Peyer's patch (tissue), 4 donors: ENCODE measurements at regions not wholly inside any gene's neighbourhood (a gene's known extent, or its start where the extent isn't known, plus 50 kb on each side); places are given as distances from the start of the nearest gene placed in this dataset.

Source experiments
- POLR2A ChIP-seq, 2 donors: fragments of 450-650 bp; IDR thresholded peaks; one replicate each; pipeline ENCODE4 v1.5.1; 2017; ENCODE audit warnings: antibody characterized with exemption in 2 of 2, mild to moderate bottlenecking in 2 of 2, moderate library complexity in 2 of 2
- TF ChIP-seq, protein P1 (sequence below), 6 experiments: fragments of 450-650 bp in 4 of 6; fragments of 200-600 bp in 2 of 6; sonication (generic) in 1 of 6; IDR thresholded peaks; one replicate each; pipeline ENCODE4 v1.5.1; 2017 to 2019; ENCODE audit warnings: antibody characterized with exemption in 6 of 6, mild to moderate bottlenecking in 3 of 6, moderate library complexity in 1 of 6

DNA sequence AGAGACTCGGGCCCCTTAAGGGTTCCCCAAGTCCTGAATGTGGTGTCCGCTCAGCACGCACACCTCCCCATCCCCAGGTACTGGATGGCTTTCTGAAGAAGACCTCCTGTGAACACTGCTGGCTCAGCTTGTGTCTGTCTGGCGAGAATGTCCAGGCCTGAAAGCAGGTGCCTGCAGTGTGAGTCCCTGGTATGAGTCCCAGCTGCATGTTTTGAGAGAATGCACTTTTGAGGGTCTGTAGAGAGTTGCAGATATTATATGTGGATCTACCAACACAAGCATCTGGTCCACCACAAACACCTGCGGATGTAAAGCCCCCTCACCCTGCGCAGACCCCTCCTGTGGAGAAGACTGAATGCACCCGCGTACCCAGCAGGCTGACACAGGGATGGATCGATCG is 1308.9 kb downstream of the TBC1D22A start:
- TF ChIP-seq, protein P1, sequence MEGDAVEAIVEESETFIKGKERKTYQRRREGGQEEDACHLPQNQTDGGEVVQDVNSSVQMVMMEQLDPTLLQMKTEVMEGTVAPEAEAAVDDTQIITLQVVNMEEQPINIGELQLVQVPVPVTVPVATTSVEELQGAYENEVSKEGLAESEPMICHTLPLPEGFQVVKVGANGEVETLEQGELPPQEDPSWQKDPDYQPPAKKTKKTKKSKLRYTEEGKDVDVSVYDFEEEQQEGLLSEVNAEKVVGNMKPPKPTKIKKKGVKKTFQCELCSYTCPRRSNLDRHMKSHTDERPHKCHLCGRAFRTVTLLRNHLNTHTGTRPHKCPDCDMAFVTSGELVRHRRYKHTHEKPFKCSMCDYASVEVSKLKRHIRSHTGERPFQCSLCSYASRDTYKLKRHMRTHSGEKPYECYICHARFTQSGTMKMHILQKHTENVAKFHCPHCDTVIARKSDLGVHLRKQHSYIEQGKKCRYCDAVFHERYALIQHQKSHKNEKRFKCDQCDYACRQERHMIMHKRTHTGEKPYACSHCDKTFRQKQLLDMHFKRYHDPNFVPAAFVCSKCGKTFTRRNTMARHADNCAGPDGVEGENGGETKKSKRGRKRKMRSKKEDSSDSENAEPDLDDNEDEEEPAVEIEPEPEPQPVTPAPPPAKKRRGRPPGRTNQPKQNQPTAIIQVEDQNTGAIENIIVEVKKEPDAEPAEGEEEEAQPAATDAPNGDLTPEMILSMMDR (IDR thresholded peaks at IDR 0.05), result no peak
- TF ChIP-seq POLR2A (IDR thresholded peaks at IDR 0.05), result no peak
